Mesendoderm (in vitro differentiated cells): ENCODE measurements at regions not wholly inside any gene's neighbourhood (a gene's known extent, or its start where the extent isn't known, plus 50 kb on each side); places are given as distances from the start of the nearest gene placed in this dataset.

Experiments
- DNase-seq: peaks from one replicate; pipeline ENCODE4 v3.0.0; 2013
- H2AK5ac ChIP-seq: 2 replicates; pipeline ENCODE4 v1.6.1; 2013; ENCODE audit warnings: low read length, inconsistent platforms
- H2BK120ac ChIP-seq: 2 replicates; pipeline ENCODE4 v1.6.1; 2013; ENCODE audit warnings: low read depth, mild to moderate bottlenecking, low read length, moderate library complexity, mixed read lengths
- H2BK15ac ChIP-seq: replicated peaks from 2 replicates; pipeline ENCODE4 v1.6.1; 2013; ENCODE audit warnings: low read depth, mild to moderate bottlenecking, moderate library complexity
- H2BK5ac ChIP-seq: 2 replicates; pipeline ENCODE4 v1.6.1; 2013; ENCODE audit warnings: low read length, inconsistent platforms
- H3K18ac ChIP-seq: 2 replicates; pipeline ENCODE4 v1.6.1; 2013; ENCODE audit warnings: mild to moderate bottlenecking, low read length, mixed read lengths
- H3K23ac ChIP-seq: one replicate; pipeline ENCODE4 v1.6.1; 2013; ENCODE audit warnings: low read length
- H3K27ac ChIP-seq: 2 replicates; pipeline ENCODE4 v1.5.1; 2013; ENCODE audit warnings: low read depth, mild to moderate bottlenecking, inconsistent platforms, low read length, moderate library complexity
- H3K27me3 ChIP-seq: 2 replicates; pipeline ENCODE4 v1.6.1; 2013; ENCODE audit warnings: low read length, control low read depth, mild to moderate bottlenecking, inconsistent platforms; ENCODE audit not compliant: insufficient read depth, poor library complexity
- H3K36me3 ChIP-seq: 2 replicates; pipeline ENCODE4 v1.6.1; 2013; ENCODE audit warnings: low read length, inconsistent platforms; ENCODE audit not compliant: control insufficient read depth, insufficient read depth
- H3K4ac ChIP-seq: one replicate; pipeline ENCODE4 v1.6.1; 2013; ENCODE audit warnings: low read depth, mild to moderate bottlenecking, low read length, moderate library complexity
- H3K4me1 ChIP-seq: 2 replicates; pipeline ENCODE4 v1.6.1; 2013; ENCODE audit warnings: low read depth, low read length, inconsistent platforms; ENCODE audit not compliant: control insufficient read depth
- H3K4me2 ChIP-seq: 2 replicates; pipeline ENCODE4 v1.6.1; 2013; ENCODE audit warnings: low read length
- H3K4me3 ChIP-seq: 2 replicates; pipeline ENCODE4 v1.5.1; 2013; ENCODE audit warnings: mild to moderate bottlenecking, low read length
- H3K56ac ChIP-seq: one replicate; pipeline ENCODE4 v1.6.1; 2013; ENCODE audit warnings: low read length
- H3K79me1 ChIP-seq: 2 replicates; pipeline ENCODE4 v1.6.1; 2013; ENCODE audit warnings: low read length, inconsistent platforms
- H3K79me2 ChIP-seq: 2 replicates; pipeline ENCODE4 v1.6.1; 2013; ENCODE audit warnings: mild to moderate bottlenecking, low read length; ENCODE audit not compliant: control insufficient read depth, insufficient read depth
- H3K9ac ChIP-seq: 2 replicates; pipeline ENCODE4 v1.6.1; 2013; ENCODE audit warnings: low read length, inconsistent platforms
- H4K5ac ChIP-seq: one replicate; pipeline ENCODE4 v1.6.1; 2013; ENCODE audit warnings: low read length
- H4K8ac ChIP-seq: one replicate; pipeline ENCODE4 v1.6.1; 2013; ENCODE audit warnings: low read depth, mild to moderate bottlenecking, control low read depth, low read length, moderate library complexity
- WGBS: extraction: QIAGEN DNeasy Blood & Tissue Kit; methylation state at CpG from one replicate; pipeline ENCODE4 v1.1.7; 2013; ENCODE audit warnings: low lambda C conversion rate, missing lambda C conversion rate; ENCODE audit not compliant: insufficient coverage; ENCODE audit errors: extremely low coverage; 5-methylcytosine and 5-hydroxymethylcytosine counted together

DNA sequence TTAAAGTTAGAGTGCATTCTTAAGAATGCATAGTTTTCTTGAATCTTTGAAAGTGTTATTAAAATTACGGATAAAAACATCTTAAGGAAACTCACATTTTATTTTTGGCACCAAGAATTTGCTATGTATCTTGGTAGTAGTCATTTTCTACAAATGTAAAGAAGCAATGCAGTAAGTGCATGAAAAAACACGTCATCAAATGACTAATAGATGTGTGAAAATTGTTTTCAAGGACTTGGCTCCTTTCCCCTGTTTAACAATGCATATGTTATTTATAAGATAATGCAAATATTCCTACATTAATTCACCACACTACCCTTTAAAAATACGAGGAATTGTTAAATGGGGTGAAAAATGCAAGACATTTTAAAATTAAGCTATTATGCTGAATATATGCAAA lies 461.2 kb upstream of the PCDH7 start:
- H4K8ac ChIP-seq = no peak overlapping the region
- H3K9ac ChIP-seq = no peak overlapping the region
- no peak overlapping the region for H4K5ac ChIP-seq
- no peak overlapping the region for H3K18ac ChIP-seq
- no peaks in the 10 kb centered on the region for H3K27me3 ChIP-seq
- H2BK15ac ChIP-seq = no peak overlapping the region
- no peak overlapping the region for H3K27ac ChIP-seq
- WGBS = no CpG with 5 or more reads among the region's 3 CpGs
- no peak overlapping the region for H3K4me2 ChIP-seq
- no peaks in the 10 kb centered on the region for H3K4me1 ChIP-seq
- no peak overlapping the region for H2BK5ac ChIP-seq
- no peak for DNase-seq
- H3K36me3 ChIP-seq = no peaks in the 10 kb centered on the region
- no peak overlapping the region for H3K4me3 ChIP-seq
- no peaks in the 10 kb centered on the region for H3K79me2 ChIP-seq
- H3K56ac ChIP-seq = no peak overlapping the region
- no peak overlapping the region for H2AK5ac ChIP-seq
- H2BK120ac ChIP-seq = no peak overlapping the region
- H3K4ac ChIP-seq = no peak overlapping the region
- H3K79me1 ChIP-seq = no peaks in the 10 kb centered on the region
- no peak overlapping the region for H3K23ac ChIP-seq

DNA sequence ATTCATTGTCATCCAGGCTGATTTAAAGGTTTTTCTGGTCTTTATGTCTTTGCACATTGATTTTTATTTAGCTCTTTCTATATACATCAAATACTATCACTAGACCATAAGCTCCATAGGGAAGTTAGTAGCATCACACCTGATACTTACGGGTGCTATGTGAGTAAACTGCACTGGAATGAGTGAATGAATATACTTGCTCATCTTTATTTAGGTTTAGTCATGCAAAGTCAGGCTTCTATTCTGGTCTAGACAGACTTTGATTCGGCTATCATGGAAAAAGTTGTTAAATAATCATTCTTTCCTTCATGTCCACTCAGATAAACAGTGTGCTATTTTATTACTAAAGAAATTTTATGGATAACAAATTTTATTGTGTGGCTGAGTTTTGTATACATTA lies 457.8 kb upstream of the PCDH7 start:
- H2BK120ac ChIP-seq = no peak overlapping the region
- no peak overlapping the region for H2BK5ac ChIP-seq
- H3K27ac ChIP-seq = no peak overlapping the region
- H3K79me2 ChIP-seq = no peaks in the 10 kb centered on the region
- no peaks in the 10 kb centered on the region for H3K4me1 ChIP-seq
- H3K27me3 ChIP-seq = no peaks in the 10 kb centered on the region
- H3K23ac ChIP-seq = no peak overlapping the region
- no peak overlapping the region for H4K8ac ChIP-seq
- H3K18ac ChIP-seq = no peak overlapping the region
- DNase-seq = no peak
- H3K4me3 ChIP-seq = no peak overlapping the region
- no peak overlapping the region for H2AK5ac ChIP-seq
- H3K4ac ChIP-seq = no peak overlapping the region
- no CpG with 5 or more reads among the region's 2 CpGs for WGBS
- no peak overlapping the region for H2BK15ac ChIP-seq
- no peaks in the 10 kb centered on the region for H3K36me3 ChIP-seq
- H3K56ac ChIP-seq = no peak overlapping the region
- no peaks in the 10 kb centered on the region for H3K79me1 ChIP-seq
- H3K4me2 ChIP-seq = no peak overlapping the region
- no peak overlapping the region for H3K9ac ChIP-seq
- no peak overlapping the region for H4K5ac ChIP-seq

DNA sequence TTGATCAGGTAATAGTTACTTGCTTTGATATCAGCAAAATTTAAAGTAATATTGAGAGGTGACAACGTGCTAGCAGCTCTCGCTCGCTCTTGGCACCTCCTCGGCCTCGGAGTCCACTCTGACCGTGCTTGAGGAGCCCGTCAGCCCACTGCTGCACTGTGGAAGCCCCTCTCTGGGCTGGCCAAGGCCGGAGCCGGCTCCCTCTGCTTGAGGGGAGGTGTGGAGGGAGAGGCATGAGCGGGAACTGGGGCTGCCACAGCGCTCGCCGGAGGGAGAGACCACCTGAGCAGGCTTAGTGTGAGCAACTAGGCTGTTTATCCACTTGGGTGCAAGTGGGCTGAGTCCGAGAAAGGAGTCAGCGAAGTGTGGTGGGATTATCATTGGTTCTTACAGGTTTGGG lies 455.7 kb upstream of the PCDH7 start:
- H4K8ac ChIP-seq = no peak overlapping the region
- no peak overlapping the region for H3K18ac ChIP-seq
- no peaks in the 10 kb centered on the region for H3K79me2 ChIP-seq
- H3K4me3 ChIP-seq = no peak overlapping the region
- H4K5ac ChIP-seq = no peak overlapping the region
- DNase-seq = no peak
- H2AK5ac ChIP-seq = no peak overlapping the region
- H2BK120ac ChIP-seq = no peak overlapping the region
- H3K23ac ChIP-seq = no peak overlapping the region
- H2BK15ac ChIP-seq = no peak overlapping the region
- no peak overlapping the region for H3K4ac ChIP-seq
- H3K79me1 ChIP-seq = no peaks in the 10 kb centered on the region
- no peak overlapping the region for H3K4me2 ChIP-seq
- H2BK5ac ChIP-seq = no peak overlapping the region
- no peaks in the 10 kb centered on the region for H3K27me3 ChIP-seq
- no peak overlapping the region for H3K56ac ChIP-seq
- H3K36me3 ChIP-seq = no peaks in the 10 kb centered on the region
- H3K27ac ChIP-seq = no peak overlapping the region
- WGBS = no CpG with 5 or more reads among the region's 15 CpGs
- no peak overlapping the region for H3K9ac ChIP-seq
- no peaks in the 10 kb centered on the region for H3K4me1 ChIP-seq

DNA sequence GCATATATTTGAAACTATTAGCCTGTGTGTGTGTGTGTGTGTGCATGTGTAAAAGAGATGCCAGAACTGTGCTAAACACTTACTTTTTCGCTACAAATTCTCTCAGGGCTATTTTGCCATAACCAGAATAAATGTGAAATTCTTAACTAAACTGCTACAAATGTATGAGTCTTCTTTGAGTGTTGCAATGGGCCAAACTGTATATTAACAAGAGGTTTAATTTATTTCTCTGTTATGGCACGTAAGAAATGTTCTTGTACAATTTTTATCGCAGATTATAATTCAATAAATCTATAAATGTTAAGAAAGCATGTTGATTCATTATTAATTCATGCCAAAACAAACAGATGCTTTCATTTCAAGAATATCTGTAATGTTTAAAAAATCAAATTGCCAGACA lies 454.5 kb upstream of the PCDH7 start:
- no peak overlapping the region for H3K4ac ChIP-seq
- H3K56ac ChIP-seq = no peak overlapping the region
- H3K27me3 ChIP-seq = no peaks in the 10 kb centered on the region
- H3K36me3 ChIP-seq = no peaks in the 10 kb centered on the region
- no peak overlapping the region for H2AK5ac ChIP-seq
- H3K4me3 ChIP-seq = no peak overlapping the region
- H3K4me2 ChIP-seq = no peak overlapping the region
- H3K18ac ChIP-seq = no peak overlapping the region
- no peak overlapping the region for H3K9ac ChIP-seq
- no peaks in the 10 kb centered on the region for H3K79me2 ChIP-seq
- DNase-seq = no peak
- H3K23ac ChIP-seq = no peak overlapping the region
- H4K5ac ChIP-seq = no peak overlapping the region
- no peaks in the 10 kb centered on the region for H3K4me1 ChIP-seq
- H4K8ac ChIP-seq = no peak overlapping the region
- no peak overlapping the region for H2BK5ac ChIP-seq
- H3K27ac ChIP-seq = no peak overlapping the region
- WGBS = no CpG with 5 or more reads among the region's 3 CpGs
- no peak overlapping the region for H2BK15ac ChIP-seq
- no peak overlapping the region for H2BK120ac ChIP-seq
- no peaks in the 10 kb centered on the region for H3K79me1 ChIP-seq

DNA sequence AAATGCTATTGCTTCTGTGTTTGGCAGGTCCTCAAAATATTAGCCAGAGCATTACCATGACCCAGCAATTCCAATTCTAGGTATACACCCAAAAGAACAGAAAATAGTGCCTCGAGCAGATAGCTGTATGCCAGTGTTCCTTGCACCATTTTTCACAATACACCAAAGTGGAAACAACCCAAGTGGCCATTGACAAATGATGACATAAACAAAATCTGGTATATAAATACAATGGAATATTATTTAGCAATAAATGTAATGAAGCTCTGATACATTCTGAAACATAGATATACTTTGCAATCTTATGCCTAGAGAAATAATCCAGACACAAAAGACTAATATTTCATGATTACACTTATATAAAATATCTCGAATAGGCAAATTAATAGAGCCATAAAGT lies 451.8 kb upstream of the PCDH7 start:
- Histone ChIP-seq H4K5ac (no peak overlapping the region), H3K18ac (no peak overlapping the region), H3K27ac (no peak overlapping the region), H3K9ac (no peak overlapping the region), H2AK5ac (no peak overlapping the region), H2BK5ac (no peak overlapping the region), H3K23ac (no peak overlapping the region), H3K4me2 (no peak overlapping the region), H2BK120ac (no peak overlapping the region), H3K4ac (no peak overlapping the region), H3K4me3 (no peak overlapping the region), H3K27me3 (no peaks in the 10 kb centered on the region), H4K8ac (no peak overlapping the region), H3K36me3 (no peaks in the 10 kb centered on the region), H3K4me1 (no peaks in the 10 kb centered on the region), H3K79me1 (no peaks in the 10 kb centered on the region), H3K56ac (no peak overlapping the region), H3K79me2 (no peaks in the 10 kb centered on the region), H2BK15ac (no peak overlapping the region)
- no peak for DNase-seq
- no CpG with 5 or more reads among the region's 2 CpGs for WGBS

DNA sequence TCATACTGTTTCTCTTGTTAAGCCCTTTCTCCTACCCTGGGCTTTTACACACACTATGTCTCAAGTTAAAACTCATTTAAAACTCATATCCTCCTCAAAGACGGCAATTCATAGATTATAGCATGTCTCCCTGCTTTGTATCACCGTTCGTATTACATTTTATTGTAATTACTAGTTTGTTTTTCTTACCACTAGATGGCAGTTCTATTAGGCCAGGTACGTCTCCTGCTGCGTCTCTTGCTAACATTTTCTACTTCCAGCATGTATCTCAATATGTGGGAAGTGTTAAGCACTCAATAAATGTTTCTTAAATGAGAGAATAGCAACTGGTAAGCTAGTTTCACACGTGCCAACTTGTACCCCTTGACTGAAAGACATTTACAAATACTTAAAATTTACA lies 450.3 kb upstream of the PCDH7 start:
- H3K9ac ChIP-seq = no peak overlapping the region
- H3K23ac ChIP-seq = no peak overlapping the region
- no peaks in the 10 kb centered on the region for H3K36me3 ChIP-seq
- no peak overlapping the region for H2BK5ac ChIP-seq
- H3K4me1 ChIP-seq = no peaks in the 10 kb centered on the region
- no peak overlapping the region for H3K4me3 ChIP-seq
- H2BK15ac ChIP-seq = no peak overlapping the region
- H3K18ac ChIP-seq = no peak overlapping the region
- DNase-seq = peak; percentile 31
- no peak overlapping the region for H2BK120ac ChIP-seq
- WGBS = no CpG with 5 or more reads among the region's 6 CpGs
- H3K79me2 ChIP-seq = no peaks in the 10 kb centered on the region
- H2AK5ac ChIP-seq = no peak overlapping the region
- no peak overlapping the region for H3K4me2 ChIP-seq
- H3K4ac ChIP-seq = no peak overlapping the region
- no peaks in the 10 kb centered on the region for H3K27me3 ChIP-seq
- H3K27ac ChIP-seq = no peak overlapping the region
- no peaks in the 10 kb centered on the region for H3K79me1 ChIP-seq
- no peak overlapping the region for H4K8ac ChIP-seq
- H3K56ac ChIP-seq = no peak overlapping the region
- no peak overlapping the region for H4K5ac ChIP-seq
